Activated CD4-positive, alpha-beta T cell treated with anti-CD3 and anti-CD28 coated beads, Interleukin-10, Interleukin-2, amounts not matched to agents 100 ng/mL and 50 ng/mL, durations not matched to agents 16 hours and 8 hours (primary cell): ENCODE measurements at regions not wholly inside any gene's neighbourhood (a gene's known extent, or its start where the extent isn't known, plus 50 kb on each side); places are given as distances from the start of the nearest gene placed in this dataset.
A peak's percentile ranks its signal among the peaks of the same experiment; 100 is the strongest.
"Not testable (repeated sequence)": the region's sequence is repeated elsewhere in the genome, so short reads cannot be mapped to it uniquely, and the experiment has no call there.

Experiments
- DNase-seq: peaks from one replicate; pipeline ENCODE4 v3.0.0-alpha.2; 2020

GRCh38 chr20:24842274-24842917 lies 106.7 kb upstream of the CST7 start:
- DNase-seq: no peak

- DNase-seq: peak; percentile 30
These were observed 106.0 kb upstream of the CST7 start for GRCh38 chr20:24842918-24843715.

GRCh38 chr20:24850176-24850575 lies 98.9 kb upstream of the CST7 start:
- no peak for DNase-seq

- DNase-seq: no peak
These were observed 97.6 kb upstream of the CST7 start for GRCh38 chr20:24851346-24852019.

GRCh38 chr20:24853916-24854315 lies 95.2 kb upstream of the CST7 start:
- DNase-seq: no peak

- no peak for DNase-seq
These were observed 93.2 kb upstream of the CST7 start for GRCh38 chr20:24855848-24856247.

GRCh38 chr20:24858500-24858899 lies 90.6 kb upstream of the CST7 start:
- not testable (repeated sequence) for DNase-seq

- no peak for DNase-seq
These were observed 89.5 kb upstream of the CST7 start for GRCh38 chr20:24859539-24859938.

- no peak for DNase-seq
These were observed 86.9 kb upstream of the CST7 start for GRCh38 chr20:24862186-24862585.

GRCh38 chr20:24862606-24863005 lies 86.5 kb upstream of the CST7 start:
- DNase-seq: no peak

- DNase-seq: no peak
These were observed 85.7 kb upstream of the CST7 start for GRCh38 chr20:24863356-24863755.

- DNase-seq: no peak
These were observed 83.1 kb upstream of the CST7 start for GRCh38 chr20:24866008-24866407.

- DNase-seq: no peak
These were observed 82.3 kb upstream of the CST7 start for GRCh38 chr20:24866742-24867141.

GRCh38 chr20:24867556-24867955 lies 81.5 kb upstream of the CST7 start:
- DNase-seq: no peak

GRCh38 chr20:24868396-24868927 lies 80.6 kb upstream of the CST7 start:
- no peak for DNase-seq

- no peak for DNase-seq
These were observed 80.1 kb upstream of the CST7 start for GRCh38 chr20:24868959-24869358.

- DNase-seq: no peak
These were observed 79.0 kb upstream of the CST7 start for GRCh38 chr20:24870057-24870456.

GRCh38 chr20:24870881-24871280 lies 78.2 kb upstream of the CST7 start:
- DNase-seq: no peak

GRCh38 chr20:24871480-24872213 lies 77.4 kb upstream of the CST7 start:
- no peak for DNase-seq

- no peak for DNase-seq
These were observed 76.6 kb upstream of the CST7 start for GRCh38 chr20:24872291-24873024.

- no peak for DNase-seq
These were observed 75.9 kb upstream of the CST7 start for GRCh38 chr20:24873025-24873620.

GRCh38 chr20:24875078-24875477 lies 74.0 kb upstream of the CST7 start:
- no peak for DNase-seq
